Right hindlimb (tissue), 1 donor: ENCODE measurements at regions not wholly inside any gene's neighbourhood (a gene's known extent, or its start where the extent isn't known, plus 50 kb on each side); places are given as distances from the start of the nearest gene placed in this dataset.
"Not testable (repeated sequence)": the region's sequence is repeated elsewhere in the genome, so short reads cannot be mapped to it uniquely, and the experiment has no call there.

Experiments used
- DNase-seq: peaks from one replicate; pipeline ENCODE4 v3.0.0-alpha.2; 2018

GRCh38 chr12:71299541-71300376, 139.8 kb upstream of the LGR5 start:
- no peak for DNase-seq

GRCh38 chr12:71297930-71298329, 140.1 kb upstream of the TSPAN8 start:
- DNase-seq: no peak

DNA sequence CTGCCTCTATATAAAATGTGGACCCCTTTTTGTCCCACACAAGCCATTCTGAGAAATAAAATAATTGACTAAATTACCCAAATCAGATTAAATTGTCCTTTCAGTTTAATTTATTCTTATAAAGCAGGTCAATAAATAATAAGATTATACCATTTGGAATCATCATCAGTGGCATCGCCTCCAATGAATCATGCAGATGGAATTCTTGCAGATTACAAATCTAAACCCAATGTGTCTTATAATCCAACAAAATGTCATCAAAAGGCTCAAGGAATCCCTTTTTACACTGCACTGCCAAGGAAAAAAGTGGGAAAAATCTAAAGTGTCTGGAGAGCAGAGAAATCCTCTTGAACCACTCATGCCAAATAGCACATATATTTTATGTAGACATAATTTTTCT, 138.2 kb upstream of the TSPAN8 start:
- no peak for DNase-seq

DNA sequence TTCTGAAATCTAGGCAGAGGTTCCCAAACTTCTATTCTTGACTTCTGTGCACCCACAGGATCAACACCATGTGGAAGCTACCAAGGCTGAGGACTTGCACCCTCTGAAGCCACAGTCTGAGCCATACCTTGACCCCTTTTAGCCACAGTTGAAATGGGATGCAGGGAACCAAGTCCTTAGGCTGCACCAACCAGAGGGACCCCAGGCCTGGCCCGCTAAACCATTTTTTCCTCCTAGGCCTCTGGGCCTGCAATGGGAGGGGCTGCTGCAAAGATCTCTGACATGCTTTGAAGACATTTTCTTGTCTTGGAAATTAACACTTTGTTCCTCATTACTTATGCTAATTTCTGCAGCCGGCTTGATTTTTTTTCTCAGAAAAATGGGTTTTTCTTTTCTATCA, 133.9 kb upstream of the TSPAN8 start:
- no peak for DNase-seq

GRCh38 chr12:71283883-71284282, 126.1 kb upstream of the TSPAN8 start:
- no peak for DNase-seq

DNA sequence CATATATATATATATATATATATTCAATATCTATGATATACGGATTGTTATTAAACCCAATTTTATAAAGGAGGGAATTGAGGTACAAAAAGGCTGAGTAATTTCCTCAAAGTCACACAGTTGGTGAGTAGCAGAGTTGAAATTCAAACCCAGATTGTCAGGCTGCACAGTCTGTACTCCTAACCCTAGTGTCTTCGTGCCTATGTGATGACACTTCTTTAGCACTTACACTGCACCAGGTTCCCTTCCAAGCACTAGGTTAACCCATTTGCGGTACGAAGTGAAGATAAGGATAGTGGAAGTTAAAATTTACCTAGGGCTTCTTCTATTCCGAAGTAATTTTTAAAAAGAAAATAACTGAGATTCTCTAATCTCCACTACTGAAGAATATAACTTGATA, 125.1 kb upstream of the TSPAN8 start:
- DNase-seq: no peak

GRCh38 chr12:71282020-71282419, 124.2 kb upstream of the TSPAN8 start:
- DNase-seq: no peak

GRCh38 chr12:71281425-71281824, 123.6 kb upstream of the TSPAN8 start:
- no peak for DNase-seq

GRCh38 chr12:71277866-71278265, 120.1 kb upstream of the TSPAN8 start:
- no peak for DNase-seq

- no peak for DNase-seq
These were observed 118.7 kb upstream of the TSPAN8 start for GRCh38 chr12:71276541-71276940.

GRCh38 chr12:71270794-71271193, 113.0 kb upstream of the TSPAN8 start:
- not testable (repeated sequence) for DNase-seq

- DNase-seq: no peak
These were observed 112.3 kb upstream of the TSPAN8 start for GRCh38 chr12:71270057-71270456.

DNA sequence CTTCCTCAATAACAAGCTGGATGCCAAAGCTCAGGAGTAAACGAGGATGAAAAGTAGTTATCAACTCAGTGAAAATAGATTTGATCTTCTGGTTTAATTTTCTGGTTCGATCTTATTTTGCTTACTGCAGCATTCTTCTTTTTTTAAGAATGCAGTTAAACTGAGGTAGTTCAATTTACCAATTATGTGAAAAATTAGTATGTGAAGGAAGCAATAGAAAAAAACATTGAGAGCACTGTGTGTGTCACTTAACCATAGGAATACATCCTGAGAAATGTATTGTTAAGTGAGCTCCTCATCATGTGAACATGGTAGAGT, 111.4 kb upstream of the TSPAN8 start:
- DNase-seq: no peak

DNA sequence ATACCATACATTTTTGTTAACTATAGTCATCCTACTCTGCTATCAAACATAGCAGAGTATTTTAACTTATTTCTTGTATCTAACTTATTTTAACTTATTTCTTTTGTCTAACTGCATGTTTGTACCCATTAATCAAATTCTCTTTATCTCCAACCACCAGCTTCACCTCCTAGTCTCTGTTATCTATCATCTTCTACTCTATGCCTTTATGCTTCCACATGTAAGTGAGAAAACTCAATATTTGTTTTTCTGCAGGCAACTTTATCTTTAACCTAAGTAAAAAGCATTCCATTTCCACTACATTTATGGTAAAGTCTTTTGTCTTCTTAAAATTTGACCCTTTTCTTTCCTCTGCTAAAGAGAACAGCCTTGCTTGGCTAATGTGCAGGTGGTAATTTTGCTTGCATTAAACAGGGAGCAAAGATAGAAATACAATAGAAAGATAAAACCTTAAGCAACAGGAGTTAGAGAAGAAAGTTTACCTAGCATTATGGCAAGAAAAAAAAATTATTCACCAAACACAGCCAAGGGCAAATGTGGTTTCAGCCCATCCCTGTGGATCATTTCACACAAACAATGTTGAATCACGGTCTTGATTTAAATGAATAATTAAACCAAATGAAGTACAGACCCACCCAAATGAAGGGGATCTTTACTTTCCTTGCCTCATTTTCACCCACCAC, 110.9 kb upstream of the TSPAN8 start:
- DNase-seq: no peak

- peak; percentile 62 for DNase-seq
These were observed 108.8 kb upstream of the TSPAN8 start for GRCh38 chr12:71266606-71267005.

DNA sequence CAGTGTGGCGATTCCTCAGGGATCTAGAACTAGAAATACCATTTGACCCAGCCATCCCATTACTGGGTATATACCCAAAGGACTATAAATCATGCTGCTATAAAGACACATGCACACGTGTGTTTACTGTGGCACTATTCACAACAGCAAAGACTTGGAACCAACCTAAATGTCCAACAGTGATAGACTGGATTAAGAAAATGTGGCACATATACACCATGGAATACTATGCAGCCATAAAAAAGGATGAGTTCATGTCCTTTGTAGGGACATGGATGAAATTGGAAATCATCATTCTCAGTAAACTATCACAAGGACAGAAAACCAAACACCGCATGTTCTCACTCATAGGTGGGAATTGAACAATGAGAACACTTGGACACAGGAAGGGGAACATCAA, 107.9 kb upstream of the TSPAN8 start:
- DNase-seq: not testable (repeated sequence)

DNA sequence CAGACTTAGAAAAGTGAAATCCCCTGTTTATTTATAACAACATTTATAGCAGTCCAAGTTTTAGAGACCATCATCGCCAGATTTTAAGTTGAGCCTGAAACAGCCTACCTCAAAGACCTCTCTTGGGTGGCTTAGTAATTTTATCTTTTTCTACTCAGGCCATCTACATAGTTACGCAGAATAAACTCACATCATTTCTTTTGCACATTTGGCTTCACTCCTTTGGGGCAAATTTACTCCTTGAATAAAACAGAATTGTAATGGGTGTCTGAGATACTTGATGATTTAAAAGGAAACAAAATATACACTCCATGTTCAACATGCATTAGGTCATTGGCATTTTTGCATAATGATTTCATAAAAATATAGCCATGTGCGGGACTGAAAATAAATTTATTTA, 104.7 kb upstream of the TSPAN8 start:
- DNase-seq: no peak

DNA sequence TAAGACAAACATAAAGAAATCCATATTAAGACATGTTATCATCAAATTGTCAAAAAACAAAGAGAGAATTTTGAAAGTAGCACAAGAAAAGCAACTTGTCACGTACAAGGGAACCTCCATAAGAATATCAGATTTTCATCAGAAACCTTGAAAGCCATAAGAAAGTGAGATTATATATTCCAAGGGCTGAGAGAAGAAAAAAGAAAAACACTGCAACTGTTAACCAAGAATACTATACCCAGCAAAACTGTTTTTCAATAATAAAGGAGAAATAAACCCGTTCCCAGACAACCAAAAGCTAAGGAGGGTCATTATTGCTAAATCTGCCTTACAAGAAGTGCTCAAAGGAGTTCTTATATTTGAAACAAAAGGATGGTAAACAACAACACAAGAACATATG, 94.7 kb upstream of the TSPAN8 start:
- DNase-seq: no peak

GRCh38 chr12:71250166-71250565, 92.4 kb upstream of the TSPAN8 start:
- no peak for DNase-seq

GRCh38 chr12:71243370-71243769, 85.6 kb upstream of the TSPAN8 start:
- DNase-seq: no peak

DNA sequence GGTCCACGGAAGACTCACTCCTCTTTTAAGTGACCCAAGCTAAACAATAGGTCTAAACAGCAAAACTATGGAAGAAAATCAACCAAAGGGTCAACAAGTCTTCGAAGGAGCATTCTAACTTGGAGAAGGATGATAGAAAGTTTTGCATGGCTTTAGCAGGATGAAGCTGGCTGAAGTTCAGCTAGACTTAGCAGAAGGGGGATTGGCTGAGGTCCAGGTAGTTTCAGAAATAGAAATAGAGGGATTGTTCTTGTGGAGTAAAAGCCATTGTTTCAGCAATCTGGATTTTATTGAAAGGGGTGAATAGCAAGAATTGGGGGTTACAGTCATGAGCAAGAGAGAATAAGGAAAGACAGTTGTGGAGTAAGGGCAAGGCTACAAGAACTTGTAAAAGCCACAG, 84.7 kb upstream of the TSPAN8 start:
- DNase-seq: peak; percentile 36

DNA sequence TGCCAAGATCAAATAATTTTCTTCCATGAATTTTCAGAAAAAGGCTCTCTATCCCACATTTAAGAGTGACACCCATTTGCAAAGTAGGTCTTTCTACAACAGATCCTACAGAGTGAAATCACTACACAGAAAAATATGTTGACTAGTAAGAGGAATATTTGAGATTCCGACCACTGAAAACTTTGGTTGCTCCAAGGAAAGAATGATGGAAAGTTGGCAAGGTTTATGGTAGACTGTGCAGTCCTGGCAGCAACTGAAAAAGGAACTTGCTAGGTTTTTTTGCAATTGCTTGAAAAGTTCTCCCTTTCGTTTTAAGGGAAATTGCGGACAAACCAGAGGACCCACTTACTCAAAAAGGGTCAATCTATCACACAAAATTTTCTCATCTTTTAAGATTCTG, 83.1 kb upstream of the TSPAN8 start:
- no peak for DNase-seq

- no peak for DNase-seq
These were observed 81.9 kb upstream of the TSPAN8 start for GRCh38 chr12:71239731-71240130.

GRCh38 chr12:71237128-71237527, 79.3 kb upstream of the TSPAN8 start:
- DNase-seq: no peak
